ENCODE measurements at regions not wholly inside any gene's neighbourhood (a gene's known extent, or its start where the extent isn't known, plus 50 kb on each side); places are given as distances from the start of the nearest gene placed in this dataset.
A peak's percentile ranks its signal among the peaks of the same experiment; 100 is the strongest.

DNA sequence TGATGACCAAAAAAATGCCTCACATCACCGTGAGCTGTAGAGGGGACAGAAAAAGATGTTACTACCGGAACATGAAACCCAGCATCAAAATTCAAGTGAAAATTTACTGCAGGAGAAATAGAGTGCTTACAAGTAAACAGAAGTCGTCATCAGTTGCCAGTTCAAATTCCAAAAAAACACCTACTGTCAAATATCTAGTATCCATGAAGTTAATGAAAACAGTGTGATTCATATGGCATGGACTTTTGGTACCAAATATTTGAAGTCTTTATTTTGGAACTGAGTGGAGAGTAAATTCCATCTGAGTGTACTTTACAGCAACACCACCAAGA lies 388.9 kb upstream of the SPOCK3 start:
- Mint-ChIP-seq H3K4me3 (no peak overlapping the region), H3K4me1 (no peaks in the 10 kb centered on the region), H3K27me3 (ENCODE audit: low read depth, poor library complexity) (no peaks in the 10 kb centered on the region), H3K9me3 (peaks cover 6% of the 10 kb centered on the region), H3K27ac (no peak overlapping the region), H3K36me3 (ENCODE audit: low read depth) (no peaks in the 10 kb centered on the region)
- no peak for DNase-seq
- TF ChIP-seq, protein P1, sequence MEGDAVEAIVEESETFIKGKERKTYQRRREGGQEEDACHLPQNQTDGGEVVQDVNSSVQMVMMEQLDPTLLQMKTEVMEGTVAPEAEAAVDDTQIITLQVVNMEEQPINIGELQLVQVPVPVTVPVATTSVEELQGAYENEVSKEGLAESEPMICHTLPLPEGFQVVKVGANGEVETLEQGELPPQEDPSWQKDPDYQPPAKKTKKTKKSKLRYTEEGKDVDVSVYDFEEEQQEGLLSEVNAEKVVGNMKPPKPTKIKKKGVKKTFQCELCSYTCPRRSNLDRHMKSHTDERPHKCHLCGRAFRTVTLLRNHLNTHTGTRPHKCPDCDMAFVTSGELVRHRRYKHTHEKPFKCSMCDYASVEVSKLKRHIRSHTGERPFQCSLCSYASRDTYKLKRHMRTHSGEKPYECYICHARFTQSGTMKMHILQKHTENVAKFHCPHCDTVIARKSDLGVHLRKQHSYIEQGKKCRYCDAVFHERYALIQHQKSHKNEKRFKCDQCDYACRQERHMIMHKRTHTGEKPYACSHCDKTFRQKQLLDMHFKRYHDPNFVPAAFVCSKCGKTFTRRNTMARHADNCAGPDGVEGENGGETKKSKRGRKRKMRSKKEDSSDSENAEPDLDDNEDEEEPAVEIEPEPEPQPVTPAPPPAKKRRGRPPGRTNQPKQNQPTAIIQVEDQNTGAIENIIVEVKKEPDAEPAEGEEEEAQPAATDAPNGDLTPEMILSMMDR (IDR thresholded peaks at IDR 0.05) = no peak

DNA sequence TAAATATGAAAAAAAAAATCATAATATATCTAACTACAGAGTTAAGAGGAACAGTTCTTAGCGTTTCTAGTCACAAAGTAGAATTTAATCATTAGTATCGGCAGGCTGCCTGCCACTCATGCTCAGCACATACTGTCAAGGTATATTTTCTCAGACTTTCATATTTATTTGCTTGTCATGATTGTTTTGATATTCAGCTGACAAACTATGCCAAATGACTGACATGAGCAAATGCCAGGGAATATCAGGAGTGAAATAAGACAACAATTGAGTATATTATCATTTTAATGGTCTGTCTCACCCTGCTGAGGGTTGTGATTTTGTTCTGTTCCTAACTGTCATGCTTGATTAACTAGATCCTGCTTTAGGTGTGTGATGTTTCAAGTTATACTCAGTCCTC lies 395.0 kb upstream of the SPOCK3 start:
- no peak for DNase-seq
- Mint-ChIP-seq H3K27me3 (ENCODE audit: low read depth, poor library complexity) (no peaks in the 10 kb centered on the region), H3K27ac (no peak overlapping the region), H3K4me3 (no peak overlapping the region), H3K36me3 (ENCODE audit: low read depth) (no peaks in the 10 kb centered on the region), H3K9me3 (peaks cover 16% of the 10 kb centered on the region), H3K4me1 (no peaks in the 10 kb centered on the region)
- TF ChIP-seq, protein P1 (IDR thresholded peaks at IDR 0.05) = no peak

DNA sequence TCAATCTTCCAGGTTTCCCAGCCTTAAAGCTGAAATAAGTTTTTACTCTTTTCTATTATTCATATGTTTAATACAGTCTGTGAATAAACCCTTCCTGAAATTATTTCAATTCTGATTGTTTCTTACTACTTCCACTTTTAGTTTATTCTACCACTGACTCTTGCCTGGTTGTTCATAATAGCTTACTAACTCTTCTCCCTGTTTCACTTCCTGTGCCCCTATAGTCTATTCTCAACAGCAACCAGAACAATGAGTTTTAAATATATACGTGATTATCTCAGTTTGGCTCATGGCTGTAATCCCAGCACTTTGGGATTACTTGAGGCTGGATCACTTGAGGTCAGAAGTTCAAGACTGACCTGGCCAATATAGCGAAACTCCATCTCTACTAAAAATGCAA lies 408.0 kb upstream of the SPOCK3 start:
- TF ChIP-seq, protein P1 (IDR thresholded peaks at IDR 0.05) = no peak
- Mint-ChIP-seq H3K27me3 (ENCODE audit: low read depth, poor library complexity) (no peaks in the 10 kb centered on the region), H3K4me1 (no peaks in the 10 kb centered on the region), H3K4me3 (no peak overlapping the region), H3K36me3 (ENCODE audit: low read depth) (no peaks in the 10 kb centered on the region), H3K27ac (no peak overlapping the region), H3K9me3 (no peaks in the 10 kb centered on the region)
- DNase-seq = no peak

DNA sequence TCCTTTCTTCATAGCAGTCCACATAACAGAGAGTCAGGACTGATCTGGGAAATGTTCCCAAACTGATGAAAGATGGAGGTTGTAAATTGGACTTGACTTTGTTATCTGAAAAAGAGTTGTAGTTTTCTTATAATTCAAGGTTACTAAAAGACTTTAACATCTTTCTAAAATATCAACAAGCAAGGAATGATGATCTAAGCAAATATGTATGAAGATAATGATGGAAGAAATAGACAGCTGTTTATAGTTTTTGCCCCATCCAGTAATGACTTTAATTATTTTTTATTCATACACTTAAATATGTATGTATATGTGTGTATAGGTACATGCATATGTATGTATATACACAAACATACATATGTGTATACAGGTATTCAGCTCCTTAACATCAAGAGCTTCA lies 411.1 kb upstream of the SPOCK3 start:
- H3K36me3 Mint-ChIP-seq (ENCODE audit: low read depth) = no peaks in the 10 kb centered on the region
- H3K4me1 Mint-ChIP-seq = no peaks in the 10 kb centered on the region
- H3K27me3 Mint-ChIP-seq (ENCODE audit: low read depth, poor library complexity) = no peaks in the 10 kb centered on the region
- no peak overlapping the region for H3K27ac Mint-ChIP-seq
- no peak overlapping the region for H3K4me3 Mint-ChIP-seq
- no peak for DNase-seq
- TF ChIP-seq, protein P1 (IDR thresholded peaks at IDR 0.05) = no peak
- H3K9me3 Mint-ChIP-seq = no peaks in the 10 kb centered on the region

DNA sequence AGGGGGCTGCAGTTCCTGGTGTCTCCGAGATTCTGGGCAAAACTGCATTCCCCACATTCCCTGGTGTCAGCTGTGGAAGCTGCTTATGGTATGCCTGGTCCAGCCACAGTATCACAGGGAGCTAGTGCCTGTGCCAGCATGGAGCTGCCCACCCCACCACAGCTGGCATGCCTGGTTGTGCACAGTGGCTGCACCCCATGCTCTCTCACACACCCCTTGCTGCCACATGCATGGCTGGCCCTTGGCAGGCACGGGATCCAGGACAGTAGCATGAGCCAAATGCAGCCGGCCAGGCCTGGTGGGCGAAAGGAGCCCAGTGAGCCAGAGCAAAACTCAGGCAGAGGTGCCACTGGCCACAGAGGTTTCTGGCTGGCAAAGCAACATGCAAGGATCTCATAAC lies 418.0 kb upstream of the SPOCK3 start:
- Mint-ChIP-seq H3K9me3 (peaks cover 23% of the 10 kb centered on the region), H3K27ac (no peak overlapping the region), H3K27me3 (ENCODE audit: low read depth, poor library complexity) (no peaks in the 10 kb centered on the region), H3K4me3 (no peak overlapping the region), H3K36me3 (ENCODE audit: low read depth) (no peaks in the 10 kb centered on the region), H3K4me1 (no peaks in the 10 kb centered on the region)
- DNase-seq = no peak
- TF ChIP-seq, protein P1 (IDR thresholded peaks at IDR 0.05) = no peak

DNA sequence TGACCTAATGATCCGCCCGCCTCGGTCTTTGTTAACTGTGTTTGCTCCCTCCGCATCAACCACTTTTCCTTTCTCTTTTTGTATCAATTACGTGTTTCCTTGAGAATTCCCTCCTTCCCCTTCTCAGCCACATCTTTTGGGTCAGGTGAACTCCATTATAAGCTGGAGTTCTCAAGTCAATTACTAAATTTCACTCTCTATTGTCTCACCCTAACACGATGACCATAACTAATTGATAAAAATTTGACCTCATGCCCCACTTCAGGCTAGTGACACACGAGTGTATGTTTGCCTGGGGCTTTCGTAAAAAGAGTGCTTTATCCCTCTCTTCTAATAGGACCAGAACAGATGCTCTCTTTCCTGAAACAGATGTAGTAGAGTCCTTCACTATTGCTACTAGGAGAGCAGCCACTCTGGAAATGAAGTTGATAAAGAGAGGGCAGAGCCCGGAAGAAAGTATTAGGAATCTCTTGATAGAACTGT lies 403.6 kb upstream of the ANXA10 start:
- H3K36me3 Mint-ChIP-seq (ENCODE audit: low read depth) = no peaks in the 10 kb centered on the region
- no peak overlapping the region for H3K4me3 Mint-ChIP-seq

More for the DNA sequence above, 403.6 kb upstream of the ANXA10 start:
- no peak for DNase-seq
- H3K9me3 Mint-ChIP-seq = no peaks in the 10 kb centered on the region
- H3K27ac Mint-ChIP-seq = peak overlapping the region; percentile 40
- TF ChIP-seq, protein P1 (IDR thresholded peaks at IDR 0.05) = no peak
- H3K27me3 Mint-ChIP-seq (ENCODE audit: low read depth, poor library complexity) = no peaks in the 10 kb centered on the region
- peaks cover 10% of the 10 kb centered on the region for H3K4me1 Mint-ChIP-seq

Data from nephron progenitor cell (in vitro differentiated cells).